Naive thymus-derived CD8-positive, alpha-beta T cell (primary cell): ENCODE measurements at regions not wholly inside any gene's neighbourhood (a gene's known extent, or its start where the extent isn't known, plus 50 kb on each side); places are given as distances from the start of the nearest gene placed in this dataset.
"Not testable (repeated sequence)": the region's sequence is repeated elsewhere in the genome, so short reads cannot be mapped to it uniquely, and the experiment has no call there.

Experiments
- ATAC-seq, 2 donors: fragments of 150-1000 bp; cut with Tn5 transposase in 1 of 2; sonication (Bioruptor Pico), chemical (Tn5 transposase) in 1 of 2; 1 replicate in 1 of 2; 2 replicates in 1 of 2; pipeline ENCODE4 v1.10.0; 2021; ENCODE audit warnings: mild to moderate bottlenecking in 2 of 2, moderate library complexity in 2 of 2
- POLR2A ChIA-PET: fragments of 350-600 bp; sonication (Branson Sonifier 250); formaldehyde crosslinking; loops from one replicate; lab custom pipeline; 2021; ENCODE audit warnings: antibody characterized with exemption; lab: Charles Lee
- DNase-seq, 10 donors: peaks; one replicate each; pipeline versions ENCODE4 v3.0.0 to v3.0.0-alpha.2; 2020 to 2022
- H3K27ac Mint-ChIP-seq, 10 donors: one replicate each; pipeline ENCODE4 v1.8.0; 2020 to 2022; ENCODE audit warnings: mild to moderate bottlenecking in 10 of 10, mixed read lengths in 10 of 10, moderate library complexity in 4 of 10, inconsistent platforms in 1 of 10
- H3K27me3 Mint-ChIP-seq, 5 donors: one replicate each; pipeline ENCODE4 v1.8.0; 2021 to 2022; ENCODE audit warnings: mixed read lengths in 5 of 5
- H3K36me3 Mint-ChIP-seq, 3 donors: one replicate each; pipeline ENCODE4 v1.8.0; 2020 to 2022; ENCODE audit warnings: mixed read lengths in 3 of 3, mild to moderate bottlenecking in 2 of 3, inconsistent platforms in 1 of 3
- H3K4me1 Mint-ChIP-seq, 4 donors: one replicate each; pipeline ENCODE4 v1.8.0; 2021 to 2022; ENCODE audit warnings: mixed read lengths in 4 of 4
- H3K4me3 Mint-ChIP-seq, 10 donors: one replicate each; pipeline ENCODE4 v1.8.0; 2020 to 2022; ENCODE audit warnings: mild to moderate bottlenecking in 10 of 10, mixed read lengths in 10 of 10, moderate library complexity in 6 of 10, inconsistent platforms in 1 of 10
- H3K9me3 Mint-ChIP-seq, 9 donors: one replicate each; pipeline ENCODE4 v1.8.0; 2020 to 2022; ENCODE audit warnings: mixed read lengths in 9 of 9, mild to moderate bottlenecking in 3 of 9, inconsistent platforms in 1 of 9, moderate library complexity in 1 of 9

DNA sequence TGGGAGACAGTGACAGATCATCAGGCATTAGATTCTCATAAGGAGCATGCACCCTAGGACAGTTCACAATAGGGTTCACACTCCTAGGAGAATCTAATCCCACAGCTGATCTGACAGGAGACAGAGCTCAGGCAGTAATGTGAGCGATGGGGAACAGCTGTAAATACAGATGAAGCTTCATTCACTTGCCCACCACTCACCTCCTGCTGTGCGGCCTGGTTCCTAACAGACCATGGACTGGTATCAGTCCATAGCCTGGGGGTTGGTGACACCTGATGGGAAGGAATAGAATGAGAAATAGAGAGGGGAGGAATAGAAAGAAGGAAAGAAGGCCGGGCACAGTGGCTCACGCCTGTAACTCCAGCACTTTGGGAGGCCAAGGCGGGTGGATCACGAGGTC, 336.8 kb upstream of the SASH1 start:
- no peak for ATAC-seq
- Mint-ChIP-seq H3K27ac (peak overlapping the region in 1 of 10 donors; percentile 69), H3K36me3 (peaks cover 0 to 5% (median 0%) of the 10 kb centered on the region in 3 donors), H3K4me3 (no peak overlapping the region), H3K9me3 (peaks cover 0 to 15% (median 12%) of the 10 kb centered on the region in 9 donors), H3K4me1 (no peaks in the 10 kb centered on the region), H3K27me3 (peaks cover 0 to 3% (median 1%) of the 10 kb centered on the region in 5 donors)
- POLR2A ChIA-PET, result no interaction called here
- no peak for DNase-seq

DNA sequence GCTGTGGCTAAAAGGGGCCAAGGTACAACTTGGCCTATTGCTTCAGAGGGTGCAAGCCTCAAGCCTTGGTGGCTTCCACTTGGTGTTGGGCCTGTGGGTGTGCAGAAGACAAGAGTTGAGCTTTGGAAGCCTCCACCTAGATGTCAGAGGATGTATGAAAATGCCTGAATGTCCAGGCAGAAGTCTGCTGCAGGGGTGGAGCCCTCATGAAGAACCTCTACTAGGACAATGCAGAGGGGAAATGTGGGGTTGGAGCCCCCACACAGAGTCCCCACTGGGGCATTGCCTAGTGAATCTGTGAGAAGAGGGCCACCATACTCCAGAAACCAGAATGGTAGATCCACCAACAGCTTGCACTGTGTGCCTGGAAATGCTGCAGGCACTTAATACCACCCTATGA, 332.1 kb upstream of the SASH1 start:
- ATAC-seq, H3K27me3 Mint-ChIP-seq, H3K4me3 Mint-ChIP-seq, DNase-seq, POLR2A ChIA-PET, H3K4me1 Mint-ChIP-seq, H3K27ac Mint-ChIP-seq: not testable (repeated sequence)
- Mint-ChIP-seq H3K9me3 (peaks cover 0 to 30% (median 18%) of the 10 kb centered on the region in 9 donors), H3K36me3 (peaks cover 0 to 12% (median 0%) of the 10 kb centered on the region in 3 donors)

DNA sequence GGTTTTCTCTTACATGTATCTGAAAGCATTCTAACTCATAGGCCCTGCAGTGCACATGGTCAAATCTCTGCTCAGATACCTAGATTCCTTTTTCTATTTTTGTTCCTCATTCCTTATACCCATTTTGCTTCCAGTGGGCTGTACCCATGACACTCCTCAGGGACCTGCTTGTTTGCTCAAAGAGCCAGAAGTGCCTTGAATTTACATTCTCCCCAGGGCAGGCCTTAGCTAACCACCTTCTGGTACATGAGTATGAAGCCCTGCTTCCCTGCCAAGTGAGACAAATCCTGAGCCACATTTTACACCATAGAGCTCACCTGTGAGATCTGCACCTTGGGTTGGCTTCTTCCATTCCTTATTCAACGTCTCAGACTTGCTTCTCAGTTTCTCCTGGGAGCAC, 326.6 kb upstream of the SASH1 start:
- H3K27ac Mint-ChIP-seq, result no peak overlapping the region
- no peak for DNase-seq
- H3K36me3 Mint-ChIP-seq, result peaks cover 0 to 7% (median 0%) of the 10 kb centered on the region in 3 donors

GRCh38 chr6:148021165-148021564, 321.5 kb upstream of the SASH1 start:
- H3K4me1 Mint-ChIP-seq, result no peaks in the 10 kb centered on the region

More for the DNA sequence above, 326.6 kb upstream of the SASH1 start:
- H3K4me3 Mint-ChIP-seq, result no peak overlapping the region
- peaks cover 0 to 26% (median 7%) of the 10 kb centered on the region in 9 donors for H3K9me3 Mint-ChIP-seq
- H3K27me3 Mint-ChIP-seq, result peaks cover 0 to 10% (median 0%) of the 10 kb centered on the region in 5 donors
- no peak for ATAC-seq
- H3K4me1 Mint-ChIP-seq, result no peaks in the 10 kb centered on the region
- POLR2A ChIA-PET, result no interaction called here

GRCh38 chr6:148021699-148022098, 320.9 kb upstream of the SASH1 start:
- Mint-ChIP-seq H3K27ac (no peak overlapping the region), H3K4me1 (no peaks in the 10 kb centered on the region), H3K9me3 (peaks cover 0 to 22% (median 3%) of the 10 kb centered on the region in 9 donors), H3K36me3 (peaks cover 0 to 5% (median 0%) of the 10 kb centered on the region in 3 donors), H3K4me3 (no peak overlapping the region), H3K27me3 (peaks cover 0 to 7% (median 0%) of the 10 kb centered on the region in 5 donors)
- POLR2A ChIA-PET, result no interaction called here
- no peak for ATAC-seq
- no peak for DNase-seq

More at GRCh38 chr6:148021165-148021564, 321.5 kb upstream of the SASH1 start:
- ATAC-seq (no peak), DNase-seq (no peak)
- Mint-ChIP-seq H3K27ac (no peak overlapping the region), H3K4me3 (no peak overlapping the region), H3K36me3 (peaks cover 0 to 5% (median 0%) of the 10 kb centered on the region in 3 donors), H3K9me3 (peaks cover 0 to 20% (median 2%) of the 10 kb centered on the region in 9 donors), H3K27me3 (peaks cover 0 to 9% (median 0%) of the 10 kb centered on the region in 5 donors)
- POLR2A ChIA-PET, result no interaction called here

DNA sequence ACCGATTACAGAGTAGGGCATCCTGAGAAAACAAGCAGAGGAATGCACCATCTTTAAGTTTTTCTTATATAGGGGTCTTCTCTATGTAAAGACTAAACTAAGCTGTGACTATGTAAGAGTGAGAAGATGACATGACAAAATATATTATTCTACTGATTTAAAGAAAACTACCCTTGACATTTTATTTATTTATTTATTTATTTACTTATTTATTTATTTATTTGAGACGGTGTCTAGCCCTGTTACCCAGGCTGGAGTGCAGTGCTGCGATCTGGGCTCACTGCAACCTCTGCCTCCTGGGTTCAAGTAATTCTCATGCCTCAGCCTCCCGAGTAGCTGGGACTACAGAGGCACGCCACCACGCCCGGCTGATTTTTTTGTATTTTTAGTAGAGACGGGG, 320.4 kb upstream of the SASH1 start:
- H3K4me1 Mint-ChIP-seq, H3K27me3 Mint-ChIP-seq, ATAC-seq, POLR2A ChIA-PET, H3K4me3 Mint-ChIP-seq, H3K36me3 Mint-ChIP-seq, H3K27ac Mint-ChIP-seq, DNase-seq: not testable (repeated sequence)
- H3K9me3 Mint-ChIP-seq, result peaks cover 0 to 19% (median 0%) of the 10 kb centered on the region in 9 donors

- Mint-ChIP-seq H3K27me3 (peaks cover 0 to 6% (median 0%) of the 10 kb centered on the region in 5 donors), H3K4me3 (no peak overlapping the region), H3K27ac (no peak overlapping the region), H3K36me3 (peaks cover 0 to 5% (median 0%) of the 10 kb centered on the region in 3 donors), H3K4me1 (no peaks in the 10 kb centered on the region), H3K9me3 (peaks cover 0 to 14% (median 0%) of the 10 kb centered on the region in 9 donors)
- no peak for ATAC-seq
- POLR2A ChIA-PET, result no interaction called here
- DNase-seq, result no peak
These were observed 315.4 kb upstream of the SASH1 start for GRCh38 chr6:148027201-148027600.

DNA sequence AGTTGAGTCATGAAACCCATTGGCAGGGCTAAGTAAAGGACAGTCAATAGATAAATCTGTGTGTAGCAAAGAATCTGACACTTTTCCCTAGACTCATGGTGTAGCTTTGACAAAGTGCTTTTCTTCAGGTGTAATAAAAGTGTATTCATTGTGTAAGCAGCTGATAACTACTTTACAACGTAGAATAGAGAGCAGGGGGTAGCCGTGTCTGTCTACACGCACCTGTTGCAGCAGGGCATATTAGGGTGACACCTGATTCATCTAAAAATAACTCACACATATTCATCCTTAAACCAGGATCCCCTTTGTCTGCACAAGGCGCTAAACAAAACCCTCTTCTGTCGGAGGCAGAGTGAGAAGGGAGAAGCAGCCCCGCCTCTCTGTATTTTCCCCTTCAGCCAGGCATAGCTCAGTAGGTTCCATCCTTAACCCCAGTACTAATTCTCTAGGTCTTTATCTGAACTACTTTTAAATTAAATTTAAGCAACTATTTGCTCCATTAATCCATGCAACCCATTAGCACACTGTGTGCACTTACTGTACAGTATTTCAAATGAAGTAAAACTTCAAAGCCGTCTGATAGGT, 306.7 kb upstream of the SASH1 start:
- no peaks in the 10 kb centered on the region for H3K4me1 Mint-ChIP-seq
- H3K27ac Mint-ChIP-seq, result no peak overlapping the region
- POLR2A ChIA-PET, result no interaction called here
- H3K4me3 Mint-ChIP-seq, result no peak overlapping the region
- no peak for ATAC-seq
- no peaks in the 10 kb centered on the region for H3K27me3 Mint-ChIP-seq
- peaks cover 0 to under 1% (median 0%) of the 10 kb centered on the region in 9 donors for H3K9me3 Mint-ChIP-seq
- H3K36me3 Mint-ChIP-seq, result no peaks in the 10 kb centered on the region
- no peak for DNase-seq

GRCh38 chr6:148037496-148037895, 305.1 kb upstream of the SASH1 start:
- Mint-ChIP-seq H3K4me3 (no peak overlapping the region), H3K27ac (no peak overlapping the region)

GRCh38 chr6:148041546-148041945, 301.1 kb upstream of the SASH1 start:
- Mint-ChIP-seq H3K4me3 (no peak overlapping the region), H3K36me3 (no peaks in the 10 kb centered on the region), H3K9me3 (peaks cover 0 to 11% (median 0%) of the 10 kb centered on the region in 9 donors), H3K27ac (no peak overlapping the region), H3K27me3 (peaks cover 0 to 3% (median 0%) of the 10 kb centered on the region in 5 donors), H3K4me1 (no peaks in the 10 kb centered on the region)
- ATAC-seq, result no peak
- no peak for DNase-seq
- POLR2A ChIA-PET, result no interaction called here

More at GRCh38 chr6:148037496-148037895, 305.1 kb upstream of the SASH1 start:
- peaks cover 0 to 3% (median 0%) of the 10 kb centered on the region in 9 donors for H3K9me3 Mint-ChIP-seq
- no peaks in the 10 kb centered on the region for H3K27me3 Mint-ChIP-seq
- POLR2A ChIA-PET, result no interaction called here
- no peaks in the 10 kb centered on the region for H3K4me1 Mint-ChIP-seq
- ATAC-seq (no peak), DNase-seq (no peak)
- no peaks in the 10 kb centered on the region for H3K36me3 Mint-ChIP-seq

DNA sequence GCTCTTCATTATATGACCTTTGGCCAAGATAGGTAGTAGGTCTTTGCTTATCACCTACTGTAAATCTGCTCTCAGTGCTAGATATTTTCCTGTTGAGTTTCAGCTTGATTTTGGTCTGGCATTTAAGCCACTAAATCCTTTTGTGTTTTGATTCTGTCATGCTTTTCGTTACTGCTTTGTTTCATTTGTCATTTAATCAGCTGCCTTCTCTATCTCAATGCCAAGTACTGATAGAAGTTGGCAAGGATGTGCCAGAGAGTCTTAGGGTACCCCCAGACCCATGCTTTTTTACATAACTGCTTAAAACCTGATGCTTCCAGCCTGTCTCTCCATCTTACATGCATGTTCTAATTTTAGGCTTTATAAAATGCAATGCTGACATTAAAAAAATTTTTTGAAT, 300.1 kb upstream of the SASH1 start:
- no peaks in the 10 kb centered on the region for H3K4me1 Mint-ChIP-seq
- no peaks in the 10 kb centered on the region for H3K36me3 Mint-ChIP-seq
- no peak overlapping the region for H3K4me3 Mint-ChIP-seq
- peaks cover 0 to 20% (median 2%) of the 10 kb centered on the region in 9 donors for H3K9me3 Mint-ChIP-seq
- DNase-seq, result no peak
- ATAC-seq, result no peak
- POLR2A ChIA-PET, result no interaction called here
- no peak overlapping the region for H3K27ac Mint-ChIP-seq
- peaks cover 0 to 3% (median 0%) of the 10 kb centered on the region in 5 donors for H3K27me3 Mint-ChIP-seq

DNA sequence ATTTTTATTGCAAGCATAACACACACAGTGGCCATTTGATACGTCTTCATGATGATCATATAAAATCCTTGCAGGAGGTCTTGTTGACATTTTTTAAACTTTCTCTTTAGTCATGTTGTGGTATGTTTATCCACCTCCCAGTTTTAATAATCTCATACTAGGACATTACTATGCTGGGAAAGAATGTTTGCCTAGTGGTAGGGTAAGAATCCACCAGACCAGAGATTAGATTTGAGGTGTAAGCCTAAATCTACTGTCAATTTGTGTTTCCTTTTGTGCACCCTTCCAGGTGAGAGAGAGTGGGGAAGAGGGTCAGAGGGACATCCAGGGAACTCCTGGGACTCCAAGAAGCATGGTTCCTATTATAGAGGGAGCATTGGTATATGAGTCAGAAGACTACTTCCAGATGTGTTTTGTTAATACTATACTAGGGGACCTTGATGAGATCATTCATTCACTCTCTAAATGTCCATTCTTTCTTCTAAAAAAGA, 298.3 kb upstream of the SASH1 start:
- DNase-seq, result no peak
- Mint-ChIP-seq H3K27me3 (peaks cover 0 to 3% (median 0%) of the 10 kb centered on the region in 5 donors), H3K27ac (no peak overlapping the region), H3K4me3 (no peak overlapping the region), H3K4me1 (no peaks in the 10 kb centered on the region), H3K9me3 (peaks cover 0 to 25% (median 2%) of the 10 kb centered on the region in 9 donors), H3K36me3 (no peaks in the 10 kb centered on the region)
- POLR2A ChIA-PET, result no interaction called here
- ATAC-seq, result no peak

GRCh38 chr6:148044921-148045320, 297.7 kb upstream of the SASH1 start:
- Mint-ChIP-seq H3K9me3 (peaks cover 0 to 29% (median 2%) of the 10 kb centered on the region in 9 donors), H3K4me3 (no peak overlapping the region), H3K27ac (no peak overlapping the region), H3K27me3 (peaks cover 0 to 3% (median 0%) of the 10 kb centered on the region in 5 donors), H3K36me3 (no peaks in the 10 kb centered on the region), H3K4me1 (no peaks in the 10 kb centered on the region)
- DNase-seq (no peak), ATAC-seq (no peak)
- POLR2A ChIA-PET, result no interaction called here
